NB4 (cell line): ENCODE measurements at regions not wholly inside any gene's neighbourhood (a gene's known extent, or its start where the extent isn't known, plus 50 kb on each side); places are given as distances from the start of the nearest gene placed in this dataset.

Source experiments
- CTCF ChIP-seq: IDR thresholded peaks from one replicate; pipeline ENCODE4 v1.5.1; 2012; ENCODE audit warnings: low read depth, low read length
- MAX ChIP-seq: IDR thresholded peaks from 2 replicates; pipeline ENCODE4 v1.6.1; 2011; ENCODE audit warnings: low read depth, low read length
- MYC ChIP-seq: IDR thresholded peaks from 2 replicates; pipeline ENCODE4 v1.6.1; 2011; ENCODE audit warnings: low read depth, low read length
- POLR2A ChIP-seq: IDR thresholded peaks from 2 replicates; pipeline ENCODE4 v1.6.1; 2011; ENCODE audit warnings: mild to moderate bottlenecking; ENCODE audit not compliant: insufficient read length; ENCODE audit errors: extremely low read depth

- no peak for TF ChIP-seq CTCF
- no peak for TF ChIP-seq POLR2A
- TF ChIP-seq MAX, result no peak
- no peak for TF ChIP-seq MYC
These were observed 325.1 kb upstream of the ZNF32 start for GRCh38 chr10:43973801-43974200.
